Ishikawa (cell line): ENCODE measurements at regions not wholly inside any gene's neighbourhood (a gene's known extent, or its start where the extent isn't known, plus 50 kb on each side); places are given as distances from the start of the nearest gene placed in this dataset.

Experiments used
- CEBPB ChIP-seq: IDR thresholded peaks from 2 replicates; pipeline ENCODE4 v1.6.1; 2012
- CREB1 ChIP-seq: IDR thresholded peaks from 2 replicates; pipeline ENCODE4 v1.6.1; 2012; ENCODE audit warnings: low read depth
- EGR1 ChIP-seq: IDR thresholded peaks from 2 replicates; pipeline ENCODE4 v1.6.1; 2012
- EP300 ChIP-seq: IDR thresholded peaks from 2 replicates; pipeline ENCODE4 v1.6.1; 2012; ENCODE audit warnings: borderline replicate concordance
- FOXM1 ChIP-seq: IDR thresholded peaks from 2 replicates; pipeline ENCODE4 v1.6.1; 2012; ENCODE audit warnings: low read depth, borderline replicate concordance
- NFIC ChIP-seq: IDR thresholded peaks from 2 replicates; pipeline ENCODE4 v1.6.1; 2012
- RAD21 ChIP-seq: IDR thresholded peaks from 2 replicates; pipeline ENCODE4 v1.6.1; 2012; ENCODE audit warnings: low read depth
- TAF1 ChIP-seq: IDR thresholded peaks from 2 replicates; pipeline ENCODE4 v1.6.1; 2012; ENCODE audit warnings: low read depth, mild to moderate bottlenecking
- TCF12 ChIP-seq: IDR thresholded peaks from 2 replicates; pipeline ENCODE4 v1.6.1; 2012; ENCODE audit warnings: low read depth
- TEAD4 ChIP-seq: IDR thresholded peaks from 2 replicates; pipeline ENCODE4 v1.6.1; 2012
- YY1 ChIP-seq: IDR thresholded peaks from 2 replicates; pipeline ENCODE4 v1.6.1; 2012; ENCODE audit warnings: low read depth
- ZBTB7A ChIP-seq: IDR thresholded peaks from 2 replicates; pipeline ENCODE4 v1.6.1; 2012; ENCODE audit warnings: low read depth
- TF ChIP-seq, protein P1 (sequence below): IDR thresholded peaks from 2 replicates; pipeline ENCODE4 v1.6.1; 2012
- TF ChIP-seq, protein P2 (sequence below): IDR thresholded peaks from 2 replicates; pipeline ENCODE4 v1.6.1; 2012; ENCODE audit warnings: low read depth, mild to moderate bottlenecking
- TF ChIP-seq, protein P3 (sequence below): IDR thresholded peaks from 2 replicates; pipeline ENCODE4 v1.6.1; 2012

DNA sequence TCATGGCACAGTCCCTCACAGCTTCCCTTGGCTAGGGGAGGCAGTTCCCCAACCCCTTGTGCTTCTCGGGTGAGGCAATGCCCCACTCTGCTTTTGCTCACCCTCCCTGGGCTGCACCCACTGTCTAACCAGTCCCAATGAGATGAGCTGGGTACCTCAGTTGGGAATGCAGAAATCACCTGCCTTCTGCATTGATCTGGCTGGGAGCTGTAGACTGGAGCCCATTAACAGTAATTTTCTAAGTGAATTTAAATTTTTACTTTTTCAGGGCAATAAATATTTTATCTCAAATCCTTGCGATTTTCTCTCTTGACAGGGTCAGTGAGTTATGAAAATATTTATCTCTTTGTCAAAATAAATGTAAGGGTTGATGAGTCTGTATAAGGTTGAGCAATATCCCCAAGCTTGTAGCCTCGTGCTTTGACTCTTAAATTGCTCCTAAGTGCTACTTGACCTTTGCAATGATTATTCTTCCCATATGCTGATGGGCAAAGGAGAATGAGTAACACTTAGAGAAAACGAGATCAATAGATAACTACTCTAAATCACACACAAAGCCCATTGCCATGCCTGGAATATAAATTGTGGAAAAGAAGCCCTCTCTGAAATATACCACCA, 82.1 kb upstream of the MOCS2 start:
- no peak for TF ChIP-seq NFIC
- no peak for TF ChIP-seq TAF1
- TF ChIP-seq EGR1 = no peak
- no peak for TF ChIP-seq EP300
- TF ChIP-seq, protein P1, sequence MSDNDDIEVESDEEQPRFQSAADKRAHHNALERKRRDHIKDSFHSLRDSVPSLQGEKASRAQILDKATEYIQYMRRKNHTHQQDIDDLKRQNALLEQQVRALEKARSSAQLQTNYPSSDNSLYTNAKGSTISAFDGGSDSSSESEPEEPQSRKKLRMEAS = no peak
- TF ChIP-seq YY1 = no peak
- no peak for TF ChIP-seq FOXM1
- no peak for TF ChIP-seq ZBTB7A
- no peak for TF ChIP-seq TEAD4

DNA sequence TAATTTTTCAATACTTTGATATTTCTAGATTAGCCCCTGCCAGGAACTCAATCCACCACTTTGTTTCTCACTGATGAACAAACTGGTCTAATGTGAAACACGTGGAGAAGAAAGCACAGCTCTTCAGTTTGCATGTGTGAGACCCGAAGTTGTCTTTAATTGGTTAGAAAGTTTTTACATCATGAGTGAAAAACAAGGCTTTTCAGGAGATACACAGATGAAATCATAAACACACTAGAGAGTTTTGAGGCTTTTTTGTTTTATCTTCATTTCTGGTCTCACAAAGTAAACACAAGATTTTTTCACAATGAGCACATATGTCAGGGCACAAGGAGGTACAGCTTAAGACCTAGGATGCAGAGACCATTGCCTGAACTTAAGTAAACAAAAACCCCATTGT, 84.5 kb upstream of the MOCS2 start:
- no peak for TF ChIP-seq TAF1
- TF ChIP-seq EP300 = no peak
- no peak for TF ChIP-seq EGR1
- TF ChIP-seq, protein P2, sequence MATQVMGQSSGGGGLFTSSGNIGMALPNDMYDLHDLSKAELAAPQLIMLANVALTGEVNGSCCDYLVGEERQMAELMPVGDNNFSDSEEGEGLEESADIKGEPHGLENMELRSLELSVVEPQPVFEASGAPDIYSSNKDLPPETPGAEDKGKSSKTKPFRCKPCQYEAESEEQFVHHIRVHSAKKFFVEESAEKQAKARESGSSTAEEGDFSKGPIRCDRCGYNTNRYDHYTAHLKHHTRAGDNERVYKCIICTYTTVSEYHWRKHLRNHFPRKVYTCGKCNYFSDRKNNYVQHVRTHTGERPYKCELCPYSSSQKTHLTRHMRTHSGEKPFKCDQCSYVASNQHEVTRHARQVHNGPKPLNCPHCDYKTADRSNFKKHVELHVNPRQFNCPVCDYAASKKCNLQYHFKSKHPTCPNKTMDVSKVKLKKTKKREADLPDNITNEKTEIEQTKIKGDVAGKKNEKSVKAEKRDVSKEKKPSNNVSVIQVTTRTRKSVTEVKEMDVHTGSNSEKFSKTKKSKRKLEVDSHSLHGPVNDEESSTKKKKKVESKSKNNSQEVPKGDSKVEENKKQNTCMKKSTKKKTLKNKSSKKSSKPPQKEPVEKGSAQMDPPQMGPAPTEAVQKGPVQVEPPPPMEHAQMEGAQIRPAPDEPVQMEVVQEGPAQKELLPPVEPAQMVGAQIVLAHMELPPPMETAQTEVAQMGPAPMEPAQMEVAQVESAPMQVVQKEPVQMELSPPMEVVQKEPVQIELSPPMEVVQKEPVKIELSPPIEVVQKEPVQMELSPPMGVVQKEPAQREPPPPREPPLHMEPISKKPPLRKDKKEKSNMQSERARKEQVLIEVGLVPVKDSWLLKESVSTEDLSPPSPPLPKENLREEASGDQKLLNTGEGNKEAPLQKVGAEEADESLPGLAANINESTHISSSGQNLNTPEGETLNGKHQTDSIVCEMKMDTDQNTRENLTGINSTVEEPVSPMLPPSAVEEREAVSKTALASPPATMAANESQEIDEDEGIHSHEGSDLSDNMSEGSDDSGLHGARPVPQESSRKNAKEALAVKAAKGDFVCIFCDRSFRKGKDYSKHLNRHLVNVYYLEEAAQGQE = no peak
- no peak for TF ChIP-seq FOXM1
- TF ChIP-seq, protein P3, sequence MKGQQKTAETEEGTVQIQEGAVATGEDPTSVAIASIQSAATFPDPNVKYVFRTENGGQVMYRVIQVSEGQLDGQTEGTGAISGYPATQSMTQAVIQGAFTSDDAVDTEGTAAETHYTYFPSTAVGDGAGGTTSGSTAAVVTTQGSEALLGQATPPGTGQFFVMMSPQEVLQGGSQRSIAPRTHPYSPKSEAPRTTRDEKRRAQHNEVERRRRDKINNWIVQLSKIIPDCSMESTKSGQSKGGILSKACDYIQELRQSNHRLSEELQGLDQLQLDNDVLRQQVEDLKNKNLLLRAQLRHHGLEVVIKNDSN = no peak
- no peak for TF ChIP-seq TCF12

DNA sequence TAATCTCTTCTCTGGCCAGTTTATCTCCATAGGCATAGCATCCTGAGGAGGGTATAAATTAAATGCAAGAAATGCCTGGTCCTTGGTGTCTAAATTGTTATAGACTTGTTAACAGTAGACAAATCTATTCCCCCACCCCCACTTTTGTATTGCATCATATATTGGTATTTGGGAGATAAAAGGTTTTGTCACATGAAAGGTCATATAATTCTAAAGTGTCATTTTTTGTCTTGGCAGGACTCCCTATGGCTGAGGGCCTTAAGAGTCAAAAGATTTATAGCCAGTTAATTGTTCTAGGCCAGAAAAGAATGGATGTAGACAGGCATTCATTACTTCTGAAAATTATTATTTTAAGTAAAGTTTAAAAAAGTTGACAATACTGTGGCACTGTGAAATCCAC, 90.3 kb upstream of the MOCS2 start:
- TF ChIP-seq CEBPB (no peak), ZBTB7A (no peak), EGR1 (no peak), EP300 (no peak), TCF12 (no peak), TAF1 (no peak), FOXM1 (no peak), NFIC (no peak), TEAD4 (no peak), RAD21 (no peak), YY1 (no peak), CREB1 (no peak)
- TF ChIP-seq, protein P2 = no peak
- TF ChIP-seq, protein P3 = no peak
- TF ChIP-seq, protein P1 = no peak

DNA sequence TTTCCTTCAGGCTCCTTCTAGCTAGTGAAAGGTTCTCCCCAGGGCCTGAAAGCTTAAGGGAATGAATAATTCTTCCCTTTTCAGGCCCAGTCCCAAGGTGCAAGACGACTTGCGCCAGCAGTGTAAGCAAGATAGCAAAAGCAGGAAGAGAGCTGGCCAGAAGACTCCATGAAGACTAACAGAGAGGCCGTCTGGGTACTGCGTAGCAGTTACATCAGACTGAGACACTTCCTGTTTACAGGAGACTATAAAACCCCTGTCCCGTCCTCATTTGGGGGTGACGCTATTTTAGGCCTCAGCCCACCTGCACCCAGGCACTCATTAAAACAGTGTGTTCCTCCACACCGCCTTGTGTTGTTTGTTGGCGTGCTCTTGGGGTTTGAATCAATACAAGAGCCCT, 90.7 kb upstream of the MOCS2 start:
- TF ChIP-seq TCF12 = no peak
- no peak for TF ChIP-seq CREB1
- no peak for TF ChIP-seq EP300
- TF ChIP-seq, protein P3 = no peak
- TF ChIP-seq YY1 = no peak
- TF ChIP-seq, protein P1 = no peak
- TF ChIP-seq TAF1 = no peak
- TF ChIP-seq EGR1 = no peak
- TF ChIP-seq, protein P2 = no peak
- TF ChIP-seq RAD21 = no peak
- TF ChIP-seq FOXM1 = no peak
- no peak for TF ChIP-seq ZBTB7A
- no peak for TF ChIP-seq NFIC
- TF ChIP-seq CEBPB = no peak
- TF ChIP-seq TEAD4 = no peak
